ENCODE measurements at regions not wholly inside any gene's neighbourhood (a gene's known extent, or its start where the extent isn't known, plus 50 kb on each side); places are given as distances from the start of the nearest gene placed in this dataset.

- BruUV-seq (replicated peaks), result no TSS peak
- RAD21 ChIA-PET (ENCODE audit: unreplicated experiment), result no interaction called here
- no peaks in the 10 kb centered on the region for H3K9me3 ChIP-seq (replicated peaks; ENCODE audit: control insufficient read depth, insufficient read depth, low read length)
- WGBS (ENCODE audit: insufficient coverage, insufficient replicate concordance, low lambda C conversion rate, missing lambda C conversion rate), result 12% methylated on average over 3 of the region's 3 CpGs
- DNase-seq (ENCODE audit: low read depth, low spot score) (no peak), ATAC-seq (no peak), FAIRE-seq (no peak)
- CTCF ChIA-PET, result no interaction called here
- no peak overlapping the region for H3K4me3 ChIP-seq
- no peaks in the 10 kb centered on the region for H4K20me1 ChIP-seq (ENCODE audit: control insufficient read depth, insufficient read depth)
- POLR2A ChIA-PET, result no interaction called here
- H3K27me3 ChIP-seq (replicated peaks in 1 of 2; ENCODE audit: control insufficient read depth in 2 of 2, insufficient read depth in 2 of 2, low read length in 1 of 2), result no peaks in the 10 kb centered on the region
- H3K79me2 ChIP-seq (ENCODE audit: control insufficient read depth, insufficient read depth, low read length), result no peaks in the 10 kb centered on the region
- no peaks in the 10 kb centered on the region for H3K4me1 ChIP-seq (ENCODE audit: control insufficient read depth, insufficient read depth, low read length)
- no peak overlapping the region for H3K4me2 ChIP-seq (ENCODE audit: control insufficient read depth, insufficient read depth)
- TF ChIP-seq HDGF (IDR thresholded peaks at IDR 0.05) (no peak), NR2C2 (IDR thresholded peaks at IDR 0.05; ENCODE audit: borderline replicate concordance, control insufficient read depth, insufficient read length, low read depth) (no peak), RCOR1 (conservative IDR thresholded peaks at IDR 0.05; ENCODE audit: low read depth, low read length) (no peak), SP1 (IDR thresholded peaks at IDR 0.05; ENCODE audit: low read depth, low read length) (no peak), PML (IDR thresholded peaks at IDR 0.05; ENCODE audit: low read length) (no peak), ESRRA (IDR thresholded peaks at IDR 0.05; ENCODE audit: low read length) (no peak), RB1 (IDR thresholded peaks at IDR 0.05; ENCODE audit: borderline replicate concordance) (no peak), NFIC (IDR thresholded peaks at IDR 0.05; ENCODE audit: low read depth, low read length) (no peak)
- SMC1A ChIA-PET (ENCODE audit: uncharacterized antibody, unreplicated experiment), result no interaction called here
- no peak overlapping the region for H2AFZ ChIP-seq (ENCODE audit: control insufficient read depth, low read depth, low read length)
- H3K36me3 ChIP-seq (ENCODE audit: control insufficient read depth in 2 of 2, insufficient read depth in 2 of 2, low read length in 1 of 2), result no peaks in the 10 kb centered on the region
- intact Hi-C loops (cut with micrococcal nuclease; ENCODE audit: unreplicated experiment) (no loop called here), in situ Hi-C loops (cut with MboI) (no loop called here)
- H3K9ac ChIP-seq (ENCODE audit: control insufficient read depth, insufficient read depth, low read length), result no peak overlapping the region
- H3K27ac ChIP-seq (ENCODE audit: control insufficient read depth, insufficient read depth), result no peak overlapping the region
Observed at GRCh38 chr4:63361066-63361465, 1048.2 kb downstream of the TECRL start.

- no peak overlapping the region for H3K4me2 ChIP-seq (ENCODE audit: control insufficient read depth, insufficient read depth)
- in situ Hi-C loops (cut with MboI) (no loop called here), intact Hi-C loops (cut with micrococcal nuclease; ENCODE audit: unreplicated experiment) (no loop called here)
- H3K9me3 ChIP-seq (replicated peaks; ENCODE audit: control insufficient read depth, insufficient read depth, low read length), result no peaks in the 10 kb centered on the region; the same call in 1 of the 3 replicates
- DNase-seq (ENCODE audit: low read depth, low spot score) (no peak), ATAC-seq (no peak), FAIRE-seq (no peak)
- H3K4me3 ChIP-seq, result no peak overlapping the region
- ChIA-PET SMC1A (ENCODE audit: uncharacterized antibody, unreplicated experiment) (no interaction called here), CTCF (no interaction called here), POLR2A (no interaction called here), RAD21 (ENCODE audit: unreplicated experiment) (no interaction called here)
- WGBS (ENCODE audit: insufficient coverage, insufficient replicate concordance, low lambda C conversion rate, missing lambda C conversion rate), result 65% methylated on average over 21 of the region's 21 CpGs
- H3K4me1 ChIP-seq (ENCODE audit: control insufficient read depth, insufficient read depth, low read length), result no peaks in the 10 kb centered on the region
- H3K79me2 ChIP-seq (ENCODE audit: control insufficient read depth, insufficient read depth, low read length), result no peaks in the 10 kb centered on the region
- H3K9ac ChIP-seq (ENCODE audit: control insufficient read depth, insufficient read depth, low read length), result no peak overlapping the region
- no peak for TF ChIP-seq ZSCAN29 (IDR thresholded peaks at IDR 0.05)
- no peaks in the 10 kb centered on the region for H3K36me3 ChIP-seq (ENCODE audit: control insufficient read depth in 2 of 2, insufficient read depth in 2 of 2, low read length in 1 of 2)
- BruUV-seq (replicated peaks), result no TSS peak
- no peak overlapping the region for H2AFZ ChIP-seq (ENCODE audit: control insufficient read depth, low read depth, low read length)
- H3K27ac ChIP-seq (ENCODE audit: control insufficient read depth, insufficient read depth), result no peak overlapping the region
- no peaks in the 10 kb centered on the region for H4K20me1 ChIP-seq (ENCODE audit: control insufficient read depth, insufficient read depth)
- H3K27me3 ChIP-seq (replicated peaks in 1 of 2; ENCODE audit: control insufficient read depth in 2 of 2, insufficient read depth in 2 of 2, low read length in 1 of 2), result no peaks in the 10 kb centered on the region
Observed at GRCh38 chr4:63349674-63350025, 1059.6 kb downstream of the TECRL start.

All from GM12878 (cell line).